ENCODE measurements at regions not wholly inside any gene's neighbourhood (a gene's known extent, or its start where the extent isn't known, plus 50 kb on each side); places are given as distances from the start of the nearest gene placed in this dataset.

DNA sequence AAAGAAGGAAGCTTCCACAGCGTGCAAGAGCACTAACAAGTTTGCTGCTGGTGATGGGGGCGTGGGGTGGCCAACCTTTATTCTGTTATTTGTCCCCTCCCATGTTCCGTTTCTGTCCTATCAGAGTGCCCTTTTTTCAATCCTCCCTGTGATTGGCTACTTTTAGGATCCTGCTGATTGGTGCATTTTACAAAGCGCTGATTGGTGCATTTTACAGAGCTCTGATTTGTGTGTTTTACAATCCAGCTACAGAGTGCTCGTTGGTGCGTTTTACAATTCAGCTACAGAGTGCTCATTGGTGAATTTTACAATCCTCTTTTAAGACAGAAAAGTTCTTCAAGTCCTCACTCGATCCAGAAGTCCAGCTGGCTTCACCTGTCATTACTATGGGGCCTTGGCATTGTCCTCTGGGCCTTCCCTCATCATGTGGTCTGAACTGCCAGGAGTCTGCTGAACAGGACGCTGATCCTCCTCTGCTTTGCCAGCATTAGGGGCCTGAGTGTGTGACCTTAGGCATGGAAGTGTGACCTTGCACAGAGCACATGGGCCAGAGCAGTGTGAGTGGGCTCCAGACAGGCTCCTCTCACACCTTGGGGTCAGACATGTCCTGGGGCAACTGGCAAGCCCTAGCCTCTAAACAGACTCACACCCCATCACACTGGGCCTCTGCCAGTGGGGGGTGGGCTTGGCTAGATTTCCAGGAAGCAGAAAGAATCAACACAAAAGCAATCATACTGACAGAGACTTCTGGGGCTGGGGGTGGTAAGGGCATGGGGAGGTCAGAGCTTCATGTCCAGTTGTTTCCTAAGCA is 167.4 kb downstream of the PTPN20 start:
- DNase-seq: no peak

GRCh38 chr10:47079204-47079580 is 168.0 kb downstream of the PTPN20 start:
- DNase-seq: no peak

DNA sequence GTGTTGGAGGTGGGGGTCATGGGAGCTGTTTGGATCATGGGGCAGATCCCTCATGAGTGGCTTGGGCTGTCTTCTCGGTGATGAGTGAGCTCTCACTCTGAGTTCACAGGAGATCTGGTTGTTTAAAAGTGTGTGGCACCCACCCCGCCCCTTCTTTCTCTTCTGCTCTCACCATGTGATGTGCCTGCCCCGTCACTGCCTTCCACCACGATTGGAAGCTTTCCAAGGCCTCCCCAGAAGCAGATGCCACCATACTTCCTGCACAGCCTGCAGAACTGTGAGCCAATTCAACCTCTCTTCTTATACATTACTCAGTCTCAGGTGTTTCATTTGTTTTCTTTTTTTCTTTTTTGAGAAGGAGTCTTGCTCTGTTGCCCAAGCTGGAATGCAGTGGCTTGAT is 170.0 kb downstream of the PTPN20 start:
- no peak for DNase-seq

DNA sequence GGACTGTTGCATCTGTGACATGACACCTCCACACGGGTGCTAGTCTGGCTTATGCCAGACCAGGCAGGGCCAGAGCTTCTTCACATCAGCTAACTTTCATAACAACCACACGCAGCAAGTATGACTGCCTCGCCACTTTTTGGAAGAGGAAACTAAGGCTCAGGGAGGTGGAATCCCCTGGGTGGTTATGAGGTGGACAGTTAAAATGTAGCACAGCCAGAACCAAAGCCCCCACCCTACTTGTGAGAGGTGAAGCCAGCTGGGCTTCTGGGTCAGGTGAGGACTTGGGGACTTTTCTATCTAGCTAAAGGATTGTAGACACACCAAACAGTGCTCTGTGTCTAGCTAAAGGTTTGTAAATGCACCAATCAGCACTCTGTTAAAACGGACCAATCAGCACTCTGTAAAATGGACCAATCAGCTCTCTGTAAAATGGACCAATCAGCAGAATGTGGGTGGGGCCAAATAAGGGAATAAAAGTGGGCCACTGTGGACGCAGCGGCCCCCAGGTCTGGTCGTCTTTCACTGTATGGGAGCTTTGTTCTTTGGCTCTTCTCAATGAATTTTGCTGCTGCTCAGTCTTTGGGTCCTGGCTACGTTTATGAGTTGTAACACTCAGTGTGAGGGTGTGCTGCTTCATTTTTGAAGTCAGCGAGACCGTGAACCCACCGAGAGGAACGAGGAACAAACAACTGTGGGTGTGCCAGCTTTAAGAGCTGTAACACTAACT is 171.0 kb downstream of the PTPN20 start:
- no peak for DNase-seq

GRCh38 chr10:47087667-47088066 is 176.4 kb downstream of the PTPN20 start:
- no peak for DNase-seq

GRCh38 chr10:47088656-47089354 is 177.6 kb downstream of the PTPN20 start:
- no peak for DNase-seq

DNA sequence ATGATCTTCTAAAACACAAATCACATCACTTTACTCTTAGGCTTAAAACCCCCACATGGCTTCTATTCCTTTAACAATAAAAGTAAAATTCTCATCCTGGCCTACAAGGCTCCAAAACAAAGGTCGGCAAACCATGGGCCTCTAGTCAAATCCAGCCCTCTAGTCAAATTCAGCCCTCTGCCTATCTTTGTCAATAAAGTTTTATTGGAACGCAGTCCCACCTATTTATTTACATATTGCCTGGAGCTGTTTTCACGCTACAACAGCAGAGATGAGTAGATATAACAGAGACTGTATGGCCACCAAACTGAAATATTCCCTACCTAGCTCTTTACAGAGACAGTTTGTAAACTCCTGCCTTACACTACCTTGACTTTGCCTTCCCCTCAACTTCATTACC is 178.8 kb downstream of the PTPN20 start:
- DNase-seq: no peak

DNA sequence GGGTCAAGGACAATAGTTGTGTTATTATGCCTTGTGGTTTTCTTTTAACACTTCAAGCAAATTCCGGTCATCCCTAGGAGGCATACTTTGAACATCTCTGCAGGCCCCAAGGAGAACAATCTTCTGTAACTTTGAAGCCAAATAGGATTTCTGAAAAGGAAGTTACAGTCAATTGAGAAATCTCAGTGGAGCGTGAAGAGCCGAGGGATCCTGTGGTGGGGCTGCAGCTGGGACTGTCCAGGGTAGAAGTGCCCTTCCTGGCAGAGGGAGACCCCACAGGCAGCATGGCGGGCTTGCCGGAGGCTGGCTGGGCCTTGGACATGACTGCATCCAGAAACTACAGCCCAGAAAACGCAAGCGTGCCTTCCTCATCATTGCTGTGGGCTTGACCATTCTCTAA is 179.7 kb downstream of the PTPN20 start:
- DNase-seq: no peak

DNA sequence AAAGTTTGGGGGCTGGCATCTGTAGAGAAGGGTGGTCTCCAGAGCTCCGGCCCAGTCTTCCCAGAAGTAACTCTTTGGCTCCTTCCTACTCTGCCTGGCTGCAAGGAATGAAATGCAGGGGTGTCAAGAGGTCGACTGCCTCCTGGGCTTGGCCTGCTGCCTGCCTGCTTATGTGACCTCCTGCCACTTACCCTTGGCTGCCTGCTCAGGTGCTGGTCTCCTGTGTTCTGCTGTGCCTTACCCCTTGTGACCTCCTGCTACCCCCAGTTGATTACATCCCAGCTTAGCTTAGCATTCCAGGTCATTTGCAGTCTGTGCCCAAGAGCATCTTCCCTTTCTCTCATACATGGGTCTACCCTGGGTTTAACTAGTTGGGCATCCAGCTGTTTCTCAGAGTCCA is 180.2 kb downstream of the PTPN20 start:
- no peak for DNase-seq

- no peak for DNase-seq
Observed at GRCh38 chr10:47092376-47092775, 181.1 kb downstream of the PTPN20 start.

DNA sequence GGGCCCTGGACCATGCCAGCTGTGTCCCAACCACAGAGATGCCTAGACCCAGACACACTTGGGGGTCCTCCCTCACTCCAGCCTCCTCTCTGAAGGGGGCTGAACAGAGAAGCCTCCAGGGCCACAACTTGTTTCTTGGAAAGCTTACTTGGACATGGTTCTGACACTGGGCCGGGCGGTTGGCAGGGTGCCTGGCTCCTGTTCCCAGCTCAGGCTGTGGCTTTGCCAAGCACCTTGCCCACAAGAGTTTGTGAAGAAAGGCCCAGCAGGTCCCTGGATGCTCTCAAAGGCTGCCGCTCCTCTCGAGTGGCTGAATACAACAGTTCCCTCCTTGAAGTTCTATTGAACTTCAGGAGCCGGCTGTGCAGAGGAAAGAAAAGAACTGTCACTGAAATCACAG is 181.6 kb downstream of the PTPN20 start:
- DNase-seq: no peak

GRCh38 chr10:47094126-47094525 is 182.9 kb downstream of the PTPN20 start:
- no peak for DNase-seq

DNA sequence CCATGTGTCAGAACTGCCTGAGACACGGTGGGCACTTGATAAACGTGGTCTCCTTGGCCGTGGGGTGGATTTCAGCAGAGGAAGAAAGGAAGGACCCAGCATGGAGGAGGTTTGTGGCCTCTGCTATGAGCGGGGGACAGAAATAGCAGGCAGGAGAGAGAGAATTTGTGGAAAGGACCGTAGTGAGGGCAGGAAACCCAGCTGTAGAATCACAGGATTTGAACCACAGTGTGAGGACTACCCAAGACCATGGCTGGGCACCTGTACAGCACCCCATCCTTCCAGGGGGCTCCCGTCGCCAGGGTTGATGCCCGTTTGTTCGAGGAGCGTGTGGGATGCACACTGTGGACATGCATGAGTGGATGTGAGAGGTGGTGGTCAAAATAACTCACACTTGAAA is 183.4 kb downstream of the PTPN20 start:
- DNase-seq: no peak

DNA sequence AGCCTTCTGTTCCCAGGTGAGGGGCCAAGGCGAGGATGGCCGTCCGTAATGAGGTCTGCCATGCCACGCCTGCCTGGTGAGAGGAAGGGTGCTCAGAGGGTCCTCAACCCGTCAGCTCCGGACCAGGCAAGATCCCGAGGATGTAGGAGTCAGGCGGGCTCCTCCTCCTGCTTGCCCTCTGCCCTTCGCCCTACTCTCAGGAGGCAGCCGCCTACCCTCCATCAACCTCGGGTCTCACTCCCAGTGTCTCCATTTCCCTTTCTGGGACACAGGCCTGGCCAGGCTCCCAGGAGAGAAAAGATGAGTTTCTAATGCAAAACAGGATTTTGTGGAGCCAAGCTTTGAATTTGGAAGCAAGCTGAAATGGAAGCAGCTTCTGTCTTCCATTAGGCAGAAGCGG is 184.0 kb downstream of the PTPN20 start:
- DNase-seq: no peak

DNA sequence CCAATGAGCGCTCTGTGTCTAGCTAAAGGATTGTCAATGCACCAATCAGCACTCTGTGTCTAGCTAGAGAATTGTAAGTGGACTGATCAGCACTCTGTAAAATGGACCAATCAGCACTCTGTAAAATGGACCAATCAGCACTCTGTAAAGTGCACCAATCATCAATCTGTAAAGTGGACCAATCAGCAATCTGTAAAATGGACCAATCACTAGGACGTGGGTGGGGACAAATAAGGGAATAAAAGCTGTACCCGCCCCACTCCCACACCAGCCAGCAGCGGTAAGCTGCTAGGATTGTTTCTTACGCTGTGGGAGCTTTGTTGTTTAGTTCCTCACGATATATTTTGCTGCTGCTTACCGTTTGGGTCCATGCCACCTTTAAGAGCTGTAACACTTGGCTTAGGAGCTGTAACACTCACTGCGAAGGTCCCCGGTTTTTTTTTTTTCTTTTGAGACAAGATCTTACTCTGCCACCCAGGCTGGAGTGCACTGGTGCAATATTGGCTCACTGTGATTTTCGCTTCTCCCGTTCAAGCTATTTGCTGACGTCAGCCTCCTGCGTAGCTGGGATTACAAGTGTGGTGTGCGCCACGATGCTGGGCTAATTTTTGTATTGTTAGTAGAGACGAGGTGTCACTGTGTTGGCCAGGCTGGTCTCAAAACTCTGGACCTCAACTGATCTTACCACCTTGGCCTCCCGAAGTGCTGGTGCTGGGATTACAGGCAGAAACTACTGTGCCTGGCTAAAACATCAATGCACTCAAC is 184.8 kb downstream of the PTPN20 start:
- no peak for DNase-seq

DNA sequence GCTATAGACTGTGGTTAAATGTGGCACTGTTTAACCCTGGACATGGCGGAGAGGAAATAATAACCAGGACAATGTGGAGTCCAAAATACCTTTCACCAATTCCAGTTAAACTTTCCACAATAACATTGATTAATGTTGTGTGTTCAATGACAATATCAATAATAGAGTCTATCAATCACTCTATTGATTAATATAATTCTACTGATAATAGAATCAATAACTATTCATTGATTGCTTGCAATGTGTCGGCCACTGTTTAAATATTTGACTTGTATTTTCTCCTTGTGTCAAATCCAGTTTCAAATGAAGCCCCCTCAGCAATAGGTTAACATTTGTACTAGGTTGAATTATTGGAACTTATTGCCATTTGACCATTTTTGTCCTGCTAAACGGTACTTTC is 187.0 kb downstream of the PTPN20 start:
- no peak for DNase-seq

DNA sequence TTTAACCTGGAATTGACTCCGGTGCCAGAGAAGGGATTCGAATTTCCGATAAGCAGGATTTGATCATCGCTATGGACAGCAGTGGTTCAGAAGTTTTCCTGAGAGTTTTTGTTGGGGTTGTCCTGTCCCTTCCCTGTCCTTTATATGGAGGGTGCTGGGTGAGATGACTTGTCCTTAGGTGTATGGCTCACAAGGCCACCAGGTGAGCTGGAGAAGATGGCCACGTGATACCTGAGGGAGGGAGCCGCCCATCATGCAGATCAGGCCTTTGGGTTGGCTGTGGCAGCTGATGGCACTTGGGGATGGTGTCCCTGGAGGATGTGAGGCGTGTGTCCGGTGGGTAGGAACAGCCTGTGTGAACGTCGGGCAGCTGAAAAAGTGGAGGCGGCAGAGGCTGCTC is 187.7 kb downstream of the PTPN20 start:
- no peak for DNase-seq

DNA sequence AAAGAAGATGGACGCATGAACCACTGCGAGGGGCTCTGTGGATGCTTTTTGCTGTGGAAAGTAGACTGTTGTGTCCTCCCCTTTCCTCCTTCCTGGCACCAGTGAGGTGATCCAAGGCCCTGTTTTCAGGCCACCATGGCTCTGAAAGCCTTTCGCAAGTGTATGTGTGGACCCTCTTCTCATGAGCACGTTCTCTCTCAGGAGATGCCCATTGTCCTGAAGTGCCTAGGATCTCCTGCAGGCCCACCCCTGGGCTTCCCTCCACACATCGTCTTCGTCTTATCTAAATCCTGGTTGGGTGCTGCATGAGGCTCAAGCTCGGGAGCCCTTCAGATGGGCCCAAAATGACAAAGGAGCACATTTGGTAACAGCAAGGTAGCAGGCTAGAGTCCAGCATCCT is 188.2 kb downstream of the PTPN20 start:
- no peak for DNase-seq

- DNase-seq: no peak
Observed at GRCh38 chr10:47101196-47101595, 190.0 kb downstream of the PTPN20 start.

GRCh38 chr10:47101807-47102206 is 190.6 kb downstream of the PTPN20 start:
- DNase-seq: no peak

DNA sequence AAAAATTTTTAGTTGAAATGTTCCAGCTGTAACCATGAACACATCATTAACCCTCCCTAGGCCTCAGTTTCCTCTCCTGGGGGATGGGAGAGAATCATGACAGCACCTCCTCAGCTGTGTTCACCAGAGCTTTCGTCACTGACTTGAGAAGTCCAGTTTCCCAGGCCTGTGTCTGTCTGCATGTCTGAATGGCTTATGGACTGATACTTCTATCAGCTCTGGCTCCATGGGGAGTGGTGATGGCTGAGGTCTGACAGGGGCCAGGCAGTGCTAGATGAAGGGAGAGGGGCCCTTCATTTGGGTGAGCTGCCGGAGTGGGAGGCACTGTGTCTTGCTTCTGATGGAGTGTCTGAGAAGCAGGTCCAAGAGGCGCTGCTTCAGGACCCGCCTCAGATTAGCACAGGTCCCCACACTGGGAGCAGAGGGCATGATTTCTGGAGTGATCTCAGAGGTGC is 192.9 kb downstream of the PTPN20 start:
- DNase-seq: no peak

- DNase-seq: no peak
Observed at GRCh38 chr10:47104786-47105385, 193.7 kb downstream of the PTPN20 start.
